Neural crest cell (in vitro differentiated cells): ENCODE measurements at regions not wholly inside any gene's neighbourhood (a gene's known extent, or its start where the extent isn't known, plus 50 kb on each side); places are given as distances from the start of the nearest gene placed in this dataset.

ENCODE experiments used
- DNase-seq: peaks from one replicate; pipeline ENCODE4 v3.0.0; 2021; ENCODE audit warnings: low read depth, mixed read lengths, low spot score
- H3K27ac Mint-ChIP-seq: one replicate; pipeline ENCODE4 v1.8.0; 2021; ENCODE audit warnings: mild to moderate bottlenecking, mixed read lengths; ENCODE audit not compliant: unreplicated experiment
- H3K27me3 Mint-ChIP-seq: 2 replicates; pipeline ENCODE4 v1.8.0; 2021; ENCODE audit warnings: low read depth, mild to moderate bottlenecking, mixed read lengths
- H3K36me3 Mint-ChIP-seq: 2 replicates; pipeline ENCODE4 v1.8.0; 2021; ENCODE audit warnings: low read depth, mild to moderate bottlenecking, mixed read lengths
- H3K4me1 Mint-ChIP-seq: 2 replicates; pipeline ENCODE4 v1.8.0; 2021; ENCODE audit warnings: mixed read lengths
- H3K4me3 Mint-ChIP-seq: one replicate; pipeline ENCODE4 v1.8.0; 2021; ENCODE audit warnings: mild to moderate bottlenecking, mixed read lengths
- H3K9me3 Mint-ChIP-seq: 2 replicates; pipeline ENCODE4 v1.8.0; 2021; ENCODE audit warnings: mixed read lengths
- TF ChIP-seq, protein P1 (sequence below): fragments of 200-600 bp; sonication (generic); conservative IDR thresholded peaks from 2 replicates; pipeline ENCODE4 v1.5.0; 2021; ENCODE audit warnings: antibody characterized with exemption, mild to moderate bottlenecking

DNA sequence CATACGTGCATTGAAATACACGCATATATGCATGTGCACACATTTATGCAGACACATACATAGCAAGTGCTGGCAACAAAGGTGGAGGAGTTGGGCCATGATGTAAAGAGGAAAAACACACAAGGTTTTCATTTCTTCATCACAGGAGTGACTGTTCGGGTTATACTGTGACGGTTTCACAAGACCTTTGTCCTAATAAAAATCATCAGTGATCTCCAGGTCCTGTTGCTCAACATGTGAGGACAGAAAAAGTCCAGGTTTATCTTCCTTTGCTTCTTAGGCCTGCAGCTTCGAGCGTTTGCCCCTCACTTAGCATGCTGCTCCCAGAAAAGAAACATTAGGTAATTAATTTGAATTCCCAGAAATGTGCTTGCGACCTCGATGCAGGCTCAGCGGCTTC, 1260.0 kb upstream of the TMEM132C start:
- Mint-ChIP-seq H3K4me3 (no peak overlapping the region), H3K36me3 (no peaks in the 10 kb centered on the region), H3K27ac (no peak overlapping the region), H3K27me3 (no peaks in the 10 kb centered on the region), H3K4me1 (peaks cover 1% of the 10 kb centered on the region), H3K9me3 (no peaks in the 10 kb centered on the region)
- no peak for DNase-seq
- TF ChIP-seq, protein P1, sequence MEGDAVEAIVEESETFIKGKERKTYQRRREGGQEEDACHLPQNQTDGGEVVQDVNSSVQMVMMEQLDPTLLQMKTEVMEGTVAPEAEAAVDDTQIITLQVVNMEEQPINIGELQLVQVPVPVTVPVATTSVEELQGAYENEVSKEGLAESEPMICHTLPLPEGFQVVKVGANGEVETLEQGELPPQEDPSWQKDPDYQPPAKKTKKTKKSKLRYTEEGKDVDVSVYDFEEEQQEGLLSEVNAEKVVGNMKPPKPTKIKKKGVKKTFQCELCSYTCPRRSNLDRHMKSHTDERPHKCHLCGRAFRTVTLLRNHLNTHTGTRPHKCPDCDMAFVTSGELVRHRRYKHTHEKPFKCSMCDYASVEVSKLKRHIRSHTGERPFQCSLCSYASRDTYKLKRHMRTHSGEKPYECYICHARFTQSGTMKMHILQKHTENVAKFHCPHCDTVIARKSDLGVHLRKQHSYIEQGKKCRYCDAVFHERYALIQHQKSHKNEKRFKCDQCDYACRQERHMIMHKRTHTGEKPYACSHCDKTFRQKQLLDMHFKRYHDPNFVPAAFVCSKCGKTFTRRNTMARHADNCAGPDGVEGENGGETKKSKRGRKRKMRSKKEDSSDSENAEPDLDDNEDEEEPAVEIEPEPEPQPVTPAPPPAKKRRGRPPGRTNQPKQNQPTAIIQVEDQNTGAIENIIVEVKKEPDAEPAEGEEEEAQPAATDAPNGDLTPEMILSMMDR: no peak

DNA sequence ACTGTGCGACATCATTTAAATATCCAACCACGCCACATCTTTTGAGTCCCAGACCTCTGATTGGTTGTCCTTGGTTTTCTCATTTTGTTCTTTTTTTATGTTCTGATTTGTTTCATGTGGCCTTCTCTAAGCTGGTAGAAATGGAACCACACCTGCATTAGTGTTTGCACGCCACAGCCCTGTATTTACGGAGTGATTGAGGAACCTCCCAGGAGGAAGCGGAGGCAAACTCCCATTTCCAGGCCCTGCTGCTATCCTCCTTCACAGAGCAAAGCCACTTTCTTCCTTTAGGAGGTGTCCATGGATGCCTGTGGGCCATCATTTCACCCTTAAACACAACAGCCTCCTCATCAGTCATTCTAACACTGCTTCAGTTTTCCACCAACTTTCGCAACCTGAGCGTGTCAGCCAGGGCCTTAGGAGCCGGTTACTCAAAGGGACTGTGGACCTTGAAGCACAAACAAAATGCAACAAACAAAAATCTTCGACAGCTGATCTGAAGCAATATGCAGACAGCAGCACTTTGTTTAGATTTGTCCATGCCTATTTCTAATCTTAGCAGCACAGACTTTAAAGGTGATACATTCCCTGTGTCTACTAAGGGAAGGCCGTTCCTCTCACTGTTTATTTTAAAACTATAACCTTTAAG, 1258.1 kb upstream of the TMEM132C start:
- no peaks in the 10 kb centered on the region for H3K36me3 Mint-ChIP-seq
- TF ChIP-seq, protein P1: no peak
- H3K27ac Mint-ChIP-seq: no peak overlapping the region
- H3K27me3 Mint-ChIP-seq: no peaks in the 10 kb centered on the region
- peaks cover 5% of the 10 kb centered on the region for H3K4me1 Mint-ChIP-seq
- peaks cover 3% of the 10 kb centered on the region for H3K9me3 Mint-ChIP-seq
- H3K4me3 Mint-ChIP-seq: no peak overlapping the region
- DNase-seq: no peak

GRCh38 chr12:127012109-127012508, 1254.9 kb upstream of the TMEM132C start:
- Mint-ChIP-seq H3K9me3 (peaks cover 3% of the 10 kb centered on the region), H3K4me3 (no peak overlapping the region)

GRCh38 chr12:127013197-127013596, 1253.8 kb upstream of the TMEM132C start:
- H3K27ac Mint-ChIP-seq: no peak overlapping the region
- no peak overlapping the region for H3K4me3 Mint-ChIP-seq
- H3K27me3 Mint-ChIP-seq: no peaks in the 10 kb centered on the region
- peaks cover 3% of the 10 kb centered on the region for H3K9me3 Mint-ChIP-seq
- TF ChIP-seq, protein P1: no peak
- no peak for DNase-seq
- H3K4me1 Mint-ChIP-seq: peaks cover 5% of the 10 kb centered on the region
- H3K36me3 Mint-ChIP-seq: no peaks in the 10 kb centered on the region

More at GRCh38 chr12:127012109-127012508, 1254.9 kb upstream of the TMEM132C start:
- Mint-ChIP-seq H3K36me3 (no peaks in the 10 kb centered on the region), H3K4me1 (peaks cover 5% of the 10 kb centered on the region), H3K27me3 (no peaks in the 10 kb centered on the region), H3K27ac (no peak overlapping the region)
- DNase-seq: no peak
- TF ChIP-seq, protein P1: no peak

GRCh38 chr12:127014079-127014478, 1252.9 kb upstream of the TMEM132C start:
- H3K27ac Mint-ChIP-seq: no peak overlapping the region
- H3K4me1 Mint-ChIP-seq: peaks cover 5% of the 10 kb centered on the region
- no peaks in the 10 kb centered on the region for H3K36me3 Mint-ChIP-seq
- H3K27me3 Mint-ChIP-seq: no peaks in the 10 kb centered on the region
- TF ChIP-seq, protein P1: no peak
- DNase-seq: no peak
- peaks cover 3% of the 10 kb centered on the region for H3K9me3 Mint-ChIP-seq
- H3K4me3 Mint-ChIP-seq: no peak overlapping the region
